ENCODE measurements at regions not wholly inside any gene's neighbourhood (a gene's known extent, or its start where the extent isn't known, plus 50 kb on each side); places are given as distances from the start of the nearest gene placed in this dataset.

DNA sequence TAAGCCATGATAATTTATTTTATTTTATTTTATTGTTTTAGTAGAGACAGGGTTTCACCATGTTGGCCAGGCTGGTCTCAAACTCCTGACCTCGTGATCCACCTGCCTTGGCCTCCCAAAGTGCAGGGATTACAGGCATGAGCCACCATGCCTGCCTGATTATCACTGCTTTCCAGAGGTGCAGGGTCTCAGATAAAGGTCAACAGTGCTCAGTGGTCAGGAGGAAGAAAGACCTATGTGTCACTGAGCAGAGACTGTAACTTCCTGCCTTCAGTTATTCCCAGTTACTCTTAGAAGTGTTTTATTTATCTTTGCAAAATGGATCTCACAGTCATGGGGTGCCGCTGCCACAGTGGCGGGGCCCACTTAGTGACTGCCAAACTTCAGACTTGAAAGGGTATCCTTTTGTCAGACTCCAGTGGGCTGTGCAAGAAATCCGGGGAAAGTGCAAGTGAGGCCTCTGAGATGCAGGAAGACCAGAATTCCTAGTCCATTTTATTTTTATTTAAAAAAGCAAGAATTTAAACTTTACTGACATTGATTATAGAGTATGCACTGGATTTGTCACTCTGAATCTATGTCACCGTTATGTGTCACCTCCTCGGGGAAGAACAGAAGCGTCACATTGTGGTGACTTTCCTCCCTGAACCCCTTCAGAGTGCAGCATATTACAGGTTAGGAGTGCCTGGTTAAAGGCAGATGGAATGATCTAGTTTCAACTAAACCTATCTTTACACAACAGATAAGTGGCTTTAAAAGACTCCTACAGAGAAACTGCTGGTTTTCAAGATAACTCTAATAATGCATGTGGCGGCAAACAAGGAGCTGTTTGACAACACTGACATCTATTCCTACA, 59.1 kb upstream of the BICD1 start:
- peak; percentile 97 for DNase-seq (ENCODE audit: low read depth)

DNA sequence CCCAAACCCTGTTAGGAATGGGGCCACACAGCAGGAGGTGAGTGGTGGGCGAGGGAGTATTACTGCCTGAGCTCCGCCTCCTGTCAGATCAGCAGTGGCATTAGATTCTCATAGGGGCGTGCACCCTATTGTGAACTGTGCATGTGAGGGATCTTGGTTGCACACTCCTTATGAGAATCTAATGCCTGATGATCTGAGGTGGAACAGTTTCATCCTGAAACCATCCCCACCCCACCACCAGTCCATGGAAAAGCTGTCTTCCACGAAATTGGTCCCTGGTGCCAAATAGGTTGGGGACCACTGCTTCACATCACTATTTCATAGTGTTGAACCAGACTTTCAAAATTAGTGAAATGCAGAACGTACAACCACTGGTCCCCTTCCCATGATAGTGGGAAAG, 57.9 kb upstream of the BICD1 start:
- no peak for DNase-seq (ENCODE audit: low read depth)

DNA sequence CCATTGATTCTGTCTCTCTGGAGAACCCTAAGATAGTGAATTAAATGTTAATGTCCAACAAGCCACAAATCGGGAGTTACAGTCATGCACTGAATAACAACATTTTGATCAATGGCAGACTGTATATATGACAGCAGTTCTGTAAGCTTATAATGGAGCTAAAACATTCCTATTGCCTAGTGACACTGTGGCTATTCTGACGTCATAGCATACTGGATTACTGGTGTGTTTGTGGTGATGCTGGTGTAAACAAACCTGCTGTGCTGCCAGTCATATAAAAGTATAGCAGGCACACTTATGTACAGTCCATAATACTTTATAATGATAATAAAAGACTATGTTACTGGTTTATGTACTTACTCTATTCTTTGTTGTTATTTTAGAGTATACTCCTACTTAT, 56.7 kb upstream of the BICD1 start:
- no peak for DNase-seq (ENCODE audit: low read depth)

DNA sequence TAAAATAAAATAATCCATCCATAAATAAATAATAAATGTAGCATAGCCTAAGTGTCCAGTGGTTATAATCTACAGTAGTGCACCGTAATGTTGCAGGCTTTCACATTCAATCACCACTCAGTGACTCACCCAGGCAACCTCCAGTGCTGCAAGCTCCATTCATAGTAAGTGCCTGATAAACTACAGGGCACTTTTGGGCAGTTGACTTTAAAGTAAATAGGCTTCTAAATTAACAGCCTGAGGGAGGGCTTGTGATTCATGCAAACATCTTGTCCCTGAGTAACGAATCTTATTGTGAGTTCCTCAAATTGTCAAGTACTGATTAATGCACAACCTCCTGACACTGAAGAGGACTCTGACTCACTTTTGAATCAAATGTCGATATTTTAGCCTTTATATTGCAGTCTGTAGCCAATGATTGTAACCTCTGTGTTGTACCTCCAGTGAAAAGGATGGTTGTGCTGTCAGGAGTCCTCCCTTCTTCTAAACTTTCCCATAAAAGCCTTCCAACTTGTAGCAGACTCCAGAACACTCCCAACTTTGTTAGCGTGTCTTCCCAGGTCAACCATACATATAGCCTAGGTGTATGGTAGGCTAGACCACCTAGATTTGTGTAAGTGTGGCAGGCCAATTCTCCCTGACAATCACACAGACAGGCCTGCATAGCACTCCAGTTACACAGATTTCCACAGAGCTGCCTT, 55.0 kb upstream of the BICD1 start:
- DNase-seq (ENCODE audit: low read depth), result no peak

DNA sequence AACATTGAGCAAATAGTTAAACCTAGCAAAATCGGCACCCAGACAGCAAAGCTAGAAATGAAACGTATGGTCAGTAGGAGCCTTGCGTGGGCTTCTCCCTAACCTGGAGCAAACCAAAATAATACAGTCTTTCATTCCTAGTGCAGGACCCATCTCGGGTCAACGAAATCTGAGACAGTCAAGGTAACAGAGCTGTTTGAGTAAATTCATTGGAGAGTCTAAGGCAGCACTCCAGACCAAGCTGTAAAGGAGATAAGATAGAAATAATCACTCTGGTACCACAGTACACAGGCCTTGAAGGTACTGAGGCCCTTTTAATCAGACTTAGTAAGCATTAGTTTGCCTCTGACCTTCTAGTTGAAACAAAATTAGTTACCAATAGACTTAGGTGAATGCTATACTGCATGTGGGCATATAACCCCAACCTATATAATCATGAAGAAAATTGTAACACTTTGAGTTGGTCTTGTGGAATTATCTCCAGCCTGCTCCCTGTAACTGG, 54.4 kb upstream of the BICD1 start:
- DNase-seq (ENCODE audit: low read depth), result no peak

DNA sequence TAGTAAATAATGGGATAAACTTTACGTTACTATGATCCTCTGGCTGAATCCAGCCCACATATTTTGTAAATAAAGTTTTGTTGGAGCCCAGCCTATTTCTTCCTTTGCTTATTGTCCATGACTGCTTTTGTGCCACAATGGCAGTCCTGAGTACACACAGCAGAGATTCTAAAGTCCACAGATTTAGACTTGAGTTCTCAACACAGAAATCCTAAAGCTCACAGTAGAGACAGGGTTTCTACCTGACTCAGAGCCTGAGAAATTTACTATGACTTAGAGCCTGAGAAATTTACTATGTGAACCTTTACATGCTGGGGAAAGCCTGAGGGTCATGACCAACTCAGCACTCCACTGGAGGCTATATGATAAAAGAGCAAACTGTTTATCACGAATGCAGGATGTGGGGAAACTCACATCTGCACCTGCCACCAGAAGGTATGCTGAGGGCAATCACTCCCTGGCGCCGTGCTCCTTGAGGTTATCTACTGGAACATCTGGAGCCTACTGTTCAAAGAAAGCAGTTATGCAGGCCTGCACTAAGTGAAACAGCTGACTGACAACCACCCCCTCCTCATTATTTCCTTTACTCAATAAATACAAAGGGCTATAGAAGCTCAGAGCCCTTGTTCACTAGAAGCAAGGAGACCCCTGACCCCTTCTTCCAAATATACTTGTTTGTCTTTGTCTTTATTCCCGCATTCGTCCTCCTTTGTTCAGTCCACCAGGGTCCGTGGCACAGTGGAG, 52.6 kb upstream of the BICD1 start:
- no peak for DNase-seq (ENCODE audit: low read depth)

Measured in CMK (cell line).